GM12878 (cell line): ENCODE measurements at regions not wholly inside any gene's neighbourhood (a gene's known extent, or its start where the extent isn't known, plus 50 kb on each side); places are given as distances from the start of the nearest gene placed in this dataset.

Source experiments
- ATAC-seq: fragments of 200-7000 bp; cut with Tn5 transposase; 3 replicates; pipeline ENCODE4 v1.9.1; 2020; ENCODE audit warnings: mild to moderate bottlenecking, moderate library complexity
- BruUV-seq: library from RNA; stranded (reverse); fragments of 400-500 nt; replicated peaks from 2 replicates; lab custom pipeline; 2021; lab: Mats Ljungman, UMichigan
- CTCF ChIA-PET: fragments of 300-600 bp; sonication (Branson Sonifier 250); formaldehyde crosslinking; extraction: SDS; loops from one replicate; lab custom pipeline; 2021; ENCODE audit warnings: inconsistent platforms; lab: Yijun Ruan, JAX
- POLR2A ChIA-PET: fragments of 350-600 bp; formaldehyde crosslinking; extraction: SDS; loops from one replicate; lab custom pipeline; 2021; ENCODE audit warnings: inconsistent platforms; lab: Charles Lee
- RAD21 ChIA-PET: fragments of 300-600 bp; sonication (Branson Sonifier 250); formaldehyde crosslinking; loops from one replicate; lab custom pipeline; 2023; ENCODE audit warnings: antibody characterized with exemption; ENCODE audit not compliant: unreplicated experiment; lab: Charles Lee
- SMC1A ChIA-PET: fragments of 300-600 bp; sonication (Branson Sonifier 250); formaldehyde crosslinking; loops from one replicate; lab custom pipeline; 2023; ENCODE audit not compliant: unreplicated experiment, uncharacterized antibody; lab: Charles Lee
- DNase-seq: peaks from one replicate; pipeline ENCODE4 v3.0.0-alpha.2; 2011; ENCODE audit warnings: low read depth, low spot score
- FAIRE-seq: peaks from 3 replicates; lab custom pipeline; 2011; peaks lifted over from hg19 to GRCh38; lab: Jason Lieb, UNC
- H2AFZ ChIP-seq: 2 replicates; pipeline ENCODE4 v1.6.0; 2011; ENCODE audit warnings: low read depth, low read length, control low read depth; ENCODE audit not compliant: control insufficient read depth
- H3K27ac ChIP-seq: 2 replicates; pipeline ENCODE4 v1.5.1; 2011; ENCODE audit warnings: control low read depth; ENCODE audit not compliant: control insufficient read depth, insufficient read depth
- H3K27me3 ChIP-seq, 2 experiments: replicated peaks in 1 of 2; 2 replicates each; pipeline versions ENCODE4 v1.6.0 to v1.6.1; 2011; ENCODE audit warnings: low read length in 1 of 2; ENCODE audit not compliant: control insufficient read depth in 2 of 2, insufficient read depth in 2 of 2
- H3K36me3 ChIP-seq, 2 experiments: 2 replicates each; pipeline ENCODE4 v1.5.1; 2011; ENCODE audit warnings: low read length in 1 of 2; ENCODE audit not compliant: control insufficient read depth in 2 of 2, insufficient read depth in 2 of 2
- H3K4me1 ChIP-seq: 2 replicates; pipeline ENCODE4 v1.6.1; 2011; ENCODE audit warnings: mild to moderate bottlenecking, low read length, moderate library complexity, mixed read lengths; ENCODE audit not compliant: control insufficient read depth, insufficient read depth
- H3K4me2 ChIP-seq: 2 replicates; pipeline ENCODE4 v1.6.0; 2011; ENCODE audit warnings: control low read depth; ENCODE audit not compliant: control insufficient read depth, insufficient read depth
- H3K4me3 ChIP-seq: fragments of 200-600 bp; sonication (generic); 2 replicates; pipeline ENCODE4 v1.5.1; 2016
- H3K79me2 ChIP-seq: 2 replicates; pipeline ENCODE4 v1.6.0; 2011; ENCODE audit warnings: low read length; ENCODE audit not compliant: control insufficient read depth, insufficient read depth
- H3K9ac ChIP-seq: 2 replicates; pipeline ENCODE4 v1.8.0; 2011; ENCODE audit warnings: low read length, control low read depth, mixed read lengths; ENCODE audit not compliant: control insufficient read depth, insufficient read depth
- H3K9me3 ChIP-seq: replicated peaks from 3 replicates; pipeline ENCODE4 v1.5.1; 2011; ENCODE audit warnings: mild to moderate bottlenecking, low read length; ENCODE audit not compliant: control insufficient read depth, insufficient read depth
- H4K20me1 ChIP-seq: 2 replicates; pipeline ENCODE4 v1.6.0; 2011; ENCODE audit not compliant: control insufficient read depth, insufficient read depth
- ETV6 ChIP-seq, 2 experiments: fragments of 450-650 bp in 1 of 2; IDR thresholded peaks in 1 of 2; conservative IDR thresholded peaks in 1 of 2; 2 replicates each; pipeline ENCODE4 v1.6.1; 2014; ENCODE audit warnings: antibody characterized with exemption in 1 of 2, borderline replicate concordance in 1 of 2, low read depth in 1 of 2, mild to moderate bottlenecking in 1 of 2, moderate library complexity in 1 of 2
- LARP7 ChIP-seq: fragments of 450-650 bp; IDR thresholded peaks from 2 replicates; pipeline ENCODE4 v1.6.1; 2017; ENCODE audit warnings: mild to moderate bottlenecking
- NBN ChIP-seq: fragments of 450-650 bp; IDR thresholded peaks from 2 replicates; pipeline ENCODE4 v1.6.1; 2016
- NR2C2 ChIP-seq: IDR thresholded peaks from 2 replicates; pipeline ENCODE4 v1.6.1; 2011; ENCODE audit warnings: borderline replicate concordance, low read depth; ENCODE audit not compliant: control insufficient read depth, insufficient read length
- WGBS: methylation state at CpG from one replicate; pipeline ENCODE4 v1.1.6; 2016; ENCODE audit warnings: low lambda C conversion rate; ENCODE audit not compliant: insufficient replicate concordance, insufficient coverage; ENCODE audit errors: missing lambda C conversion rate; 5-methylcytosine and 5-hydroxymethylcytosine counted together
- in situ Hi-C: fragments of 300-500 bp; cut with MboI; formaldehyde crosslinking; loops from 9 replicates; pipeline ENCODE4 v1.14.3; 2018; ENCODE audit warnings: mixed read lengths
- intact Hi-C: fragments of 100-400 bp; cut with micrococcal nuclease; formaldehyde crosslinking; loops from one replicate; pipeline ENCODE4 v1.14.2; 2022; ENCODE audit not compliant: unreplicated experiment
- TF ChIP-seq, protein P1 (sequence below): fragments of 450-650 bp; IDR thresholded peaks from 2 replicates; pipeline ENCODE4 v1.6.1; 2017; ENCODE audit warnings: mild to moderate bottlenecking, moderate library complexity
- TF ChIP-seq, protein P2 (sequence below): IDR thresholded peaks from 2 replicates; pipeline ENCODE4 v1.6.1; 2011; ENCODE audit warnings: mild to moderate bottlenecking, low read depth, low read length, moderate library complexity; ENCODE audit not compliant: insufficient replicate concordance
- TF ChIP-seq, protein P3 (sequence below): IDR thresholded peaks from 2 replicates; pipeline ENCODE4 v1.6.1; 2012; ENCODE audit warnings: low read length, inconsistent platforms

DNA sequence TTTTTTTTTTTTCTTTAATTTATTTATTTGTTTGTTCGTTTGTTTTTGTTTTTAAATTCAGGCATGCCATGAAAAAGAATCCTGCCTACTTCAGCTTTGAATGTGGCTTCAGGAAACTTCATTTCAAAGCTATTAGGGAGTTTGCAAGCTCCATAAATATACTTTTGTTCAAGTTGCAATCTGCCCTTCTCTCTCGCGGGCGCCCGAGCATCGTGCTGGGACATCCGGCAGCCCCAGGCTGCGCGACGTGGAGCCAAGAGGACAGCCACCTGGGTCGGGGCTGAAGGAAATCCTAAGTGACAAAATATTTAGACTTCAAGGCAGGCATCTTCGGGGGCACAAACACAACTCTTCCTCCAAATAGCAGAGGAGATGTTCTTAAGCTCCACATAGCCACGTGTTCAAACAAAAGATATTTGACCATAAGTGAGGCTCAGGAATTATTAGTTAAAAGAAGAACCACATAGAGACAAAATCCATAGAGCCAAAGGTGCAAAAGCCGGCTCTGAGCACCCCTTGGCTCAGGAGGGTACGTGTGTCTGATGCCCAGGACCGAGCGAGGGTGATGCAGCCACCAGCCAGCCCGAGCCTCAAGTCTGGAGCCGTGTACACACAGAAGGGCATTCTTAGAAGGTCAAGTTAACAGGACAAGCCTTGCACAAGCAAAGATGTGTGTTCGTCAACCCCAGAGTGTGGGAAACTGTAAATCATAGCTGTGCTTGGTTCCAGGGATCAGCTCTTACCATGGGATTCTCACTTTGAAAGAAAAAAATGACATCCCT lies 256.5 kb upstream of the SALL3 start:
- in situ Hi-C loops: no loop called here
- H3K9ac ChIP-seq: no peak overlapping the region
- no peaks in the 10 kb centered on the region for H4K20me1 ChIP-seq
- POLR2A ChIA-PET: no interaction called here
- 35% methylated on average over 20 of the region's 20 CpGs for WGBS
- H3K27ac ChIP-seq: no peak overlapping the region
- H3K27me3 ChIP-seq: no peaks in the 10 kb centered on the region
- no peaks in the 10 kb centered on the region for H3K36me3 ChIP-seq
- intact Hi-C loops: no loop called here
- DNase-seq (no peak), ATAC-seq (no peak), FAIRE-seq (no peak)
- CTCF ChIA-PET: no interaction called here
- SMC1A ChIA-PET: no interaction called here
- TF ChIP-seq LARP7: no peak
- TF ChIP-seq NR2C2: no peak
- TF ChIP-seq, protein P1, sequence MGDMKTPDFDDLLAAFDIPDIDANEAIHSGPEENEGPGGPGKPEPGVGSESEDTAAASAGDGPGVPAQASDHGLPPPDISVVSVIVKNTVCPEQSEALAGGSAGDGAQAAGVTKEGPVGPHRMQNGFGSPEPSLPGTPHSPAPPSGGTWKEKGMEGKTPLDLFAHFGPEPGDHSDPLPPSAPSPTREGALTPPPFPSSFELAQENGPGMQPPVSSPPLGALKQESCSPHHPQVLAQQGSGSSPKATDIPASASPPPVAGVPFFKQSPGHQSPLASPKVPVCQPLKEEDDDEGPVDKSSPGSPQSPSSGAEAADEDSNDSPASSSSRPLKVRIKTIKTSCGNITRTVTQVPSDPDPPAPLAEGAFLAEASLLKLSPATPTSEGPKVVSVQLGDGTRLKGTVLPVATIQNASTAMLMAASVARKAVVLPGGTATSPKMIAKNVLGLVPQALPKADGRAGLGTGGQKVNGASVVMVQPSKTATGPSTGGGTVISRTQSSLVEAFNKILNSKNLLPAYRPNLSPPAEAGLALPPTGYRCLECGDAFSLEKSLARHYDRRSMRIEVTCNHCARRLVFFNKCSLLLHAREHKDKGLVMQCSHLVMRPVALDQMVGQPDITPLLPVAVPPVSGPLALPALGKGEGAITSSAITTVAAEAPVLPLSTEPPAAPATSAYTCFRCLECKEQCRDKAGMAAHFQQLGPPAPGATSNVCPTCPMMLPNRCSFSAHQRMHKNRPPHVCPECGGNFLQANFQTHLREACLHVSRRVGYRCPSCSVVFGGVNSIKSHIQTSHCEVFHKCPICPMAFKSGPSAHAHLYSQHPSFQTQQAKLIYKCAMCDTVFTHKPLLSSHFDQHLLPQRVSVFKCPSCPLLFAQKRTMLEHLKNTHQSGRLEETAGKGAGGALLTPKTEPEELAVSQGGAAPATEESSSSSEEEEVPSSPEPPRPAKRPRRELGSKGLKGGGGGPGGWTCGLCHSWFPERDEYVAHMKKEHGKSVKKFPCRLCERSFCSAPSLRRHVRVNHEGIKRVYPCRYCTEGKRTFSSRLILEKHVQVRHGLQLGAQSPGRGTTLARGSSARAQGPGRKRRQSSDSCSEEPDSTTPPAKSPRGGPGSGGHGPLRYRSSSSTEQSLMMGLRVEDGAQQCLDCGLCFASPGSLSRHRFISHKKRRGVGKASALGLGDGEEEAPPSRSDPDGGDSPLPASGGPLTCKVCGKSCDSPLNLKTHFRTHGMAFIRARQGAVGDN: no peak
- TF ChIP-seq NBN: no peak
- no peak for TF ChIP-seq ETV6 (conservative IDR thresholded peaks at IDR 0.05 in 1 of 2, IDR thresholded peaks at IDR 0.05 in 1 of 2; ENCODE audit: borderline replicate concordance in 1 of 2, low read depth in 1 of 2)
- TF ChIP-seq, protein P2, sequence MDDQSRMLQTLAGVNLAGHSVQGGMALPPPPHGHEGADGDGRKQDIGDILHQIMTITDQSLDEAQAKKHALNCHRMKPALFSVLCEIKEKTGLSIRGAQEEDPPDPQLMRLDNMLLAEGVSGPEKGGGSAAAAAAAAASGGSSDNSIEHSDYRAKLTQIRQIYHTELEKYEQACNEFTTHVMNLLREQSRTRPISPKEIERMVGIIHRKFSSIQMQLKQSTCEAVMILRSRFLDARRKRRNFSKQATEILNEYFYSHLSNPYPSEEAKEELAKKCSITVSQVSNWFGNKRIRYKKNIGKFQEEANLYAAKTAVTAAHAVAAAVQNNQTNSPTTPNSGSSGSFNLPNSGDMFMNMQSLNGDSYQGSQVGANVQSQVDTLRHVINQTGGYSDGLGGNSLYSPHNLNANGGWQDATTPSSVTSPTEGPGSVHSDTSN: no peak
- TF ChIP-seq, protein P3, sequence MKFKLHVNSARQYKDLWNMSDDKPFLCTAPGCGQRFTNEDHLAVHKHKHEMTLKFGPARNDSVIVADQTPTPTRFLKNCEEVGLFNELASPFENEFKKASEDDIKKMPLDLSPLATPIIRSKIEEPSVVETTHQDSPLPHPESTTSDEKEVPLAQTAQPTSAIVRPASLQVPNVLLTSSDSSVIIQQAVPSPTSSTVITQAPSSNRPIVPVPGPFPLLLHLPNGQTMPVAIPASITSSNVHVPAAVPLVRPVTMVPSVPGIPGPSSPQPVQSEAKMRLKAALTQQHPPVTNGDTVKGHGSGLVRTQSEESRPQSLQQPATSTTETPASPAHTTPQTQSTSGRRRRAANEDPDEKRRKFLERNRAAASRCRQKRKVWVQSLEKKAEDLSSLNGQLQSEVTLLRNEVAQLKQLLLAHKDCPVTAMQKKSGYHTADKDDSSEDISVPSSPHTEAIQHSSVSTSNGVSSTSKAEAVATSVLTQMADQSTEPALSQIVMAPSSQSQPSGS: no peak
- no TSS peak for BruUV-seq
- H3K4me3 ChIP-seq: no peak overlapping the region
- RAD21 ChIA-PET: no interaction called here
- H2AFZ ChIP-seq: no peak overlapping the region
- H3K79me2 ChIP-seq: no peaks in the 10 kb centered on the region
- no peaks in the 10 kb centered on the region for H3K9me3 ChIP-seq
- no peak overlapping the region for H3K4me2 ChIP-seq
- H3K4me1 ChIP-seq: no peaks in the 10 kb centered on the region
